SHP77 treated with DMSO at 0.1 percent for 48 hours (cell line): ENCODE measurements at regions not wholly inside any gene's neighbourhood (a gene's known extent, or its start where the extent isn't known, plus 50 kb on each side); places are given as distances from the start of the nearest gene placed in this dataset.

Experiments
- DNase-seq: peaks from one replicate; lab custom pipeline; 2025; lab: John Stamatoyannopoulos, UW

GRCh38 chr5:57705769-57706168, 223.2 kb upstream of the ACTBL2 start:
- DNase-seq, result no peak

GRCh38 chr5:57703721-57704120, 221.1 kb upstream of the ACTBL2 start:
- no peak for DNase-seq

DNA sequence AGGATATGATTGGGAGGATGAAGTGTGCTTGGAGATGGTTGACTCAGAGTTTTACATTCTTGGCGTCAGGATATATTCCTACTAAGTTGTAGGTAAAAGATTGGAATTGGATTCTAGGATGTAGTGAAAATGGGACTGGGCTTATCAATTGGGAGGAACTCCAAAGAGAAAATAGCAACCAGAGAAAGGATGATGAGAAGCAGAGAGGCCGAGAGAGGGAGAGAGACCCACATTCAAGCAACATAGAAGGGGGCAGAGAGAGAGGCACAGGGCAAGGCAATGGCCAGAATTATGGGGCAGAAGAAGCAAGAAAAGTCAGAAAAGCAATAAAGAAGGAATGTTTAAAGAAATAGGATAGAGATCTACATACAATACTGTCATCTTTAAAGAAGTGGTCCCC, 217.9 kb upstream of the ACTBL2 start:
- DNase-seq, result no peak

DNA sequence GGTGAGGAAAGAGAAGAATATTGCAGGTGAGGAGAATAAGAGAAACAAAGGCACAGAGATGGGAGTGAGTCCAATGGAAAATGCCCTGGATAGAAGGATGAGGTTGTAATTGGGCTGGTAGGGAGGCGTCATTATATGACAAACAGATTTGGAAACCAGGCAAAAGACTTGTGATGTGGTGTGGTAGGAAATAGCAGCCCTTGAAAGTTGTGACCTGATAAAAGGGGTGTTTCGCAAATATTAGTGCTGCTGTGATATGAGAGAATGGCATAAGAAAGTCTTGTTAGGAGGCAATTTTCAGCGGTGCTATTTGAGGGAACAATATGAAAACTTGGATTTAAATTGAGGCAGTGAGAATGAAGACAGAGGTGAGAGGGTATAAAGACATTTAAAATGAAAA, 217.5 kb upstream of the ACTBL2 start:
- DNase-seq, result no peak

DNA sequence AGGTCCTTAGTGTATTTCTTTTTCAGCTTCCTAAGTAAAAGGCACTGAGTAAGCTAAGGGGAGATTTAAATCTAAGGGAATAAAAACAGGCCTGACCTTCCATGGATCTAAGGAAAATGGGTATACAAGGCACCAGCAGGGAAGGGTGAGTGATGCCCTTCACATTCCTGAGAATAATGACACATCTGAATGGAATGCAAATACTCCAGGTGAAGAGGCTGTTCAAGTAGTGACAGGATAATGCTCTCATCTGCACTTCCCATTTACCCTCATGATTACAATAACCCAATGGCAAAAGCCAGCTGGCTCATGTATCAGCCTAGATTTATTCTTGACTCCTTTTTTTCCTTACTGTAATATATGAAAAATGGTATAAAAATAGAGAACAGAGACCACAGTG, 216.2 kb upstream of the ACTBL2 start:
- DNase-seq, result no peak

DNA sequence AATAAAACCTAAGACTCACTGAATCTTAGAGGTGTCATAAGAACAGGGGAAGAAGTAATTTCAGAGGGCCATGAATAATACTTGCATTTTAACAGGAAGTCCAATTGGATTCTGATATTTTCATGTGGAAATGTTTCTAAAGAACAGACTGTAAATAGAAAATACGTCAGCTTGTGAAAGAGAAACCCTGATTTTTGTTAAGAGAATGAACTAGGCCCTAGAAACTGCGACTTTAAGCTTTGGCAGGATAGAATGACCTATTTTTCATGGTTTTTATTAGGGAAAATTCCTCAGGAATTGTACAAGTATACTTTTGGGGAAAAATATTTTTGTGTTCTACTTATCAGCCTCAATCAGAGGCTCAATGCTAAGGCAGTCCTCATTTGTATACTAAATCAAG, 215.5 kb upstream of the ACTBL2 start:
- no peak for DNase-seq

DNA sequence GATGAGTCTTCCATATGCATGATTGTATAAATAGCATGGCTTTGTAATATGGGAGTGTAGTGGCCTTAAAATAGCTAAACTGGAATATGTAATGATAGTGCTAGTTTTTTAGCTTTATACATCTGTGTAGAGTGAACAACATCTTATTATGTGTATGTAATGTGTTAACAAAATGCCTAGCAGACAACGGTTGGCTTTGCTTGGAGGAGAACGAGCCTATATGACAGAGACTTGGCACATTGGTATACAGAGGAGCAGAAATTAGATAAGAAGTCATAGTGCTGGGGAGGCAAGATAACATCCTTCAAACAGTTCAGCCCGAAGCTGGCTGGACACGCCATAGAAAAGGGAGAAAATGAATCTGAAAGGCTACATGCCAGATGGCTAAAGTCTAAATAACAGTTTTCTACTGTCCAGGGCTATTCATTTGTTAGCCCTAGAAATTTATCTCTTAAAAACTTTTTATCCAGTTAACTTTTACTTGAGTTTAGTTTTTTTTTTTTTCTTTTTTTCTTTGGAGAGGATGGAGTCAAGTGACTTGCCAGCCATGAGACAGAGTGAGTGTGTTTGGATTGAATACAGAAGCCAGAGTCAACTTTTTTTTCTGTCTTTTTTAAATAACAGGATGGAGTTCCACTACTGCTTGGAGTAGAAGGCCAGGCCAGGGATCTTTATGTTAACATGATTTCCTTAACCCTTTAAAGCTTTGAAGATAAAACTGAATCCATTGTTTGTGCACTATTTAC, 214.4 kb upstream of the ACTBL2 start:
- DNase-seq, result no peak

- DNase-seq, result no peak
These were observed 213.8 kb upstream of the ACTBL2 start for GRCh38 chr5:57696389-57696769.

DNA sequence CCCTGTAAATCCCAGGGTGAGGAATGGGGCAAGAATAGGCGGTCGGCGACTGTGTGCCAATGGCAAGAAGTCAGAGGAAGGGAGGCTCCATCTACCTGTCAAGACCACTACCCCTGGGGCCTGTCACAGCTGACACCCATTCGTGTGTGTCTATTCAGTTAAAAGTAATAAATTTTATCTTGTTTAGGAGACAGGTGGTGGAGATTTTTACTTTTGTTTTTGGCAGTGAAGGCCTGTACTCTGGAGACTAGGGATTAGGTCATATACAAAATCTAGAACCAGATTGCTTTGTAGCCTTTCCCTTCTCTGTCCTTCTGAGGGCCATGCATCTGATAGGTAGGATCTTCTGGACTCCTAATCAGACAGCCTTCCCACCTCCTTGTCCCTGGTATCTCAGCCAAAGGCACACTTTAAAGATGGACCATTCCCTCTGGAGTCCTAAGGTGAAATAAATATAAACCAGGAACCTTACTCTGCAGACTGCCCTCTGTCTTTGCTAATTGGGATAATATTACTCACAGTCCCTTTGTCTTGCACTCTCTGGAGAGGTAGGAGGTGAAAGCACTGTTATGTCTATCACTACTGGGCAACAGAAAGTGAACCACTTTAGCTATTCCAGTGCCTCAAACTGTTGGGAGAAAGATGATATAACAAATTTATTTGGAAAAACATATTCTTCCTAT, 213.2 kb upstream of the ACTBL2 start:
- no peak for DNase-seq

GRCh38 chr5:57695179-57695578, 212.6 kb upstream of the ACTBL2 start:
- no peak for DNase-seq

- DNase-seq, result no peak
These were observed 211.1 kb upstream of the ACTBL2 start for GRCh38 chr5:57693488-57694305.

DNA sequence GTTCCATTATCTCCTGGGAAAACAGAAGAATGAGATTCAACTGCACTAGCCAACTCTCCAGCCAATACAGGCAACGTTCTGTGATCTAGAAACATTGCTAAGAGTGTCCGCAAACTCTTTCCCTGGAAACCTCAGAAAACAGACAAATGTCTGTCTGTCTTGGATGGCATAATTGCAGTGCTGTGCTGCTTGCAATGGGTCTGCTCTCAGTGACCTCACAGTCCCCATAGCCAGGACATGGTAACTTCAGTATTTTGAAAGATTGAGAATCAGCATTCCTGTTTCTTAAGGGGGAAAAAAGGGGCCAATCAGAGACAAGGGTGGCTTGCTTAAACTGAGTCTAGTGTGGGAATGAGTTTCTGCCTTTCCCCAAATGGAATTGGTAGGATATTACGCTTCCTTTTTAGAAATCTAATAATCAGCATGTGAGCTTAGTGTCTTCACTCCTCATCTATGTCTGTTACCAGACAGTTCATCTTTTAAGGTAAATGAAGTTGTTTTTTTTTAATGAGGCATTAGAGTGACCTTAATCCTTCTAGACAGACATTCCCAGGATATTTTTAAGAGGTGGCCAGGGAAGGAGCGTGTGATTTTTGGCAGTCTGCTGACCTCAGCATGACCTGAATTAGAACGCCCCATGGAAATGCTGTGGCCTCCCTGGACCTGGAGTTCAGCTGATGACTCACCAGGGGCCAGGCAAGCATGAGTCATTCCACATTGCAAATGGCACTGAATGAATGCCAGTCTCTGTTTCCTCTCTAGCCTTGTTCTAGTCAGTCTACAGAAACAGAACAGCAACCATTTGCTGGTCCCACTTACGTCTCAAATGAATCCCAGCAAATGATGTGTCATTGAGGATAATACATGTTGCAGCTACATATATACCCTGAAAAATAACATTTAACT, 210.2 kb upstream of the ACTBL2 start:
- no peak for DNase-seq

DNA sequence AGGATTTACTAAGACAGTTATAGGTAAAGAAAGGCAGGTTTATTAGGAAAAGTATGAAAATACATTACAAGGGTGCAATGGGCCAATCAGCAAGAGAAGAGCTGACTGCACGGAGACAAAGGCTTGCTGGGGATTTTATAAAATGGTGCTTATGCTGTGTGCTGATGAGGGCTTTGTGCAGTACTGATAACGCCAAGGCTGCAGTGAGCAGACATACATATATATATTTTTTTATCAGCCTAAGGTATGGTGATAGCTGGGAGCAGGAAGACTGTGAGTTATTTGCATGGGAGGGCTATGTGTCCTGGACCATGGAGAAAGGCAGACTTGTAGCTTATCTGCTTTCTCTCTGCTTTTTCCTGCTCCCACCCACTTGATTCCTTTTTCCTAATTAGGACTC, 208.1 kb upstream of the ACTBL2 start:
- DNase-seq, result no peak

- DNase-seq, result no peak
These were observed 205.0 kb upstream of the ACTBL2 start for GRCh38 chr5:57687596-57687995.

GRCh38 chr5:57685516-57686255, 203.1 kb upstream of the ACTBL2 start:
- no peak for DNase-seq

GRCh38 chr5:57684299-57684702, 201.7 kb upstream of the ACTBL2 start:
- no peak for DNase-seq

DNA sequence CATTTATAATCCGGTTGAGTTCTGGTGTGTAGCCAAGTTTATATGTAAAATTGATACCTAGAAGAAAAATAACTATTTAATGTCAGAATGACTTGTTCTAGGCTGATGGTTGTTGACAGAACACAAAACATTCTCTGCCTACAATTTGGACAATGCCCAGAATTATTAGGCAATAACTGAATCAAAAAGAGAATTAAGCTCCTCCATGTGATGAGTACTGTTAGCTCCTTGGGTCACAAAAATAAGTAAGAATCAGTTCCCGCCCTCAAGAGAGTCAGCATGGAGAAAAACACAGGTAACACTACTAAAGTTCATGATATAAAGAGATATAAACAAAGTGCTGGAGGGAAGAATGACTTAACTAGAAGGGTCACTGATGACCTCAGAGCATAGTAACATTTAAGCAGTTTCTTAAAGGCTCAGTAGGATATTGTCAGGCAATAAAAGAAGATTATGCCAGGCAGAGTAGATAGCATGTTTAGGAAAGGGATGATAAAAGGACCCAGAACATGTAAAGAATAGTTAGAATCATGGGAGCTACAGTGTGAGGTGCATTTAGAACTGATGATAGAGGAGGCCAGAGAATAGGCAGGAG, 200.5 kb upstream of the ACTBL2 start:
- no peak for DNase-seq

DNA sequence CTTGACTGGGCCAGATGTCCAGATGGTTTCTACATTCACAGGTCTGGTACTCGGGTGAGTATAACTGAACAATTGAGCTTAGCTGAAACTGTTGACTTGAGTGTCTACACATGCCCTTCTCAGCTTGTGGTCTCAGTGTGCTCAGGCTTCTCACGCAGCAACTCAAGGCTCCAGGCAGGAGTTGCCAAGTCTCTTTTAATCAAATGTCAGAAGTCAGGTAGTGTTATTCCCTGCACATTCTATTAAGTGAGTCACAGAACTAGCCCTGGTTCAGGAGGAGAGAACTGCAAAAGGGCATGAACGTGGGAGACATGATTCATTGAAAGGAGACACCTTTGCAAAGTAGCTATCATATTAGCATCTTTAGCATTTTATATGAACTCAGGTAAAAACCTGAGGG, 199.3 kb upstream of the ACTBL2 start:
- no peak for DNase-seq

- no peak for DNase-seq
These were observed 198.1 kb upstream of the ACTBL2 start for GRCh38 chr5:57680686-57681085.

GRCh38 chr5:57677235-57677634, 194.6 kb upstream of the ACTBL2 start:
- DNase-seq, result no peak
